CD14-positive monocyte (primary cell): ENCODE measurements at regions not wholly inside any gene's neighbourhood (a gene's known extent, or its start where the extent isn't known, plus 50 kb on each side); places are given as distances from the start of the nearest gene placed in this dataset.
A peak's percentile ranks its signal among the peaks of the same experiment; 100 is the strongest.

ENCODE experiments used
- DNase-seq, 3 donors: peaks; one replicate each; pipeline ENCODE4 v3.0.0-alpha.2; 2011 to 2022
- H2AFZ ChIP-seq: 2 replicates; pipeline ENCODE4 v1.6.0; 2012; ENCODE audit warnings: mild to moderate bottlenecking, low read depth, low read length, inconsistent platforms; ENCODE audit not compliant: insufficient read depth, poor library complexity, severe bottlenecking
- H3K27ac ChIP-seq, 2 donors: 1 replicate in 1 of 2; 2 replicates in 1 of 2; pipeline ENCODE4 v1.5.1; 2012 to 2013; ENCODE audit warnings: low read length in 2 of 2, control low read depth in 1 of 2, inconsistent platforms in 1 of 2, low read depth in 1 of 2, mild to moderate bottlenecking in 1 of 2
- H3K27me3 ChIP-seq, 2 donors: one replicate each; pipeline versions ENCODE4 v1.6.0 to v1.6.1; 2011 to 2013; ENCODE audit warnings: low read length in 2 of 2; ENCODE audit not compliant: control insufficient read depth in 2 of 2, insufficient read depth in 2 of 2
- H3K36me3 ChIP-seq, 2 donors: replicated peaks in 1 of 2; 1 replicate in 1 of 2; 2 replicates in 1 of 2; pipeline versions ENCODE4 v1.5.1 to v1.6.1; 2012 to 2013; ENCODE audit warnings: low read length in 2 of 2, control low read depth in 1 of 2, inconsistent platforms in 1 of 2, mild to moderate bottlenecking in 1 of 2; ENCODE audit not compliant: insufficient read depth in 2 of 2, control insufficient read depth in 1 of 2
- H3K4me1 ChIP-seq, 2 donors: 1 replicate in 1 of 2; 2 replicates in 1 of 2; pipeline versions ENCODE4 v1.5.1 to v1.6.1; 2012 to 2013; ENCODE audit warnings: low read length in 2 of 2, control low read depth in 1 of 2, inconsistent platforms in 1 of 2, mild to moderate bottlenecking in 1 of 2, moderate library complexity in 1 of 2; ENCODE audit not compliant: insufficient read depth in 2 of 2, control insufficient read depth in 1 of 2
- H3K4me2 ChIP-seq: replicated peaks from 2 replicates; pipeline ENCODE3; 2012; ENCODE audit warnings: low read length, moderate library complexity, mild to moderate bottlenecking; ENCODE audit not compliant: poor library complexity, severe bottlenecking; ENCODE audit errors: extremely low read depth
- H3K4me3 ChIP-seq, 3 experiments: fragments of 200-600 bp in 1 of 3; sonication (generic) in 1 of 3; replicated peaks in 1 of 3; 1 replicate in 2 of 3; 2 replicates in 1 of 3; pipeline ENCODE4 v1.5.1; 2011 to 2013; ENCODE audit warnings: low read length in 3 of 3, mild to moderate bottlenecking in 3 of 3, control low read depth in 2 of 3, low read depth in 2 of 3, inconsistent platforms in 1 of 3, moderate library complexity in 1 of 3
- H3K79me2 ChIP-seq: 2 replicates; pipeline ENCODE4 v1.6.0; 2012; ENCODE audit warnings: mild to moderate bottlenecking, control low read depth, inconsistent platforms, low read length, moderate library complexity; ENCODE audit not compliant: insufficient read depth
- H3K9ac ChIP-seq: 2 replicates; pipeline ENCODE4 v1.6.0; 2017; ENCODE audit warnings: low read length, mild to moderate bottlenecking; ENCODE audit not compliant: insufficient read depth, poor library complexity, severe bottlenecking
- H3K9me3 ChIP-seq, 2 donors: replicated peaks in 1 of 2; 1 replicate in 1 of 2; 2 replicates in 1 of 2; pipeline versions ENCODE4 v1.5.1 to v1.6.1; 2012 to 2013; ENCODE audit warnings: low read length in 2 of 2, control low read depth in 1 of 2; ENCODE audit not compliant: control insufficient read depth in 1 of 2, insufficient read depth in 1 of 2
- H4K20me1 ChIP-seq: 2 replicates; pipeline ENCODE4 v1.6.0; 2012; ENCODE audit warnings: mild to moderate bottlenecking, low read length, control low read depth, moderate library complexity; ENCODE audit not compliant: insufficient read depth
- H3K27ac Mint-ChIP-seq, 7 donors: one replicate each; pipeline ENCODE4 v1.8.0; 2020; ENCODE audit warnings: mild to moderate bottlenecking in 7 of 7, mixed read lengths in 7 of 7, moderate library complexity in 6 of 7, inconsistent platforms in 2 of 7
- H3K27me3 Mint-ChIP-seq, 3 donors: one replicate each; pipeline ENCODE4 v1.8.0; 2021 to 2022; ENCODE audit warnings: low read depth in 3 of 3, mild to moderate bottlenecking in 3 of 3, mixed read lengths in 3 of 3, moderate library complexity in 3 of 3, inconsistent platforms in 1 of 3
- H3K36me3 Mint-ChIP-seq, 2 donors: one replicate each; pipeline ENCODE4 v1.8.0; 2020; ENCODE audit warnings: mixed read lengths in 2 of 2, inconsistent platforms in 1 of 2, mild to moderate bottlenecking in 1 of 2
- H3K4me1 Mint-ChIP-seq: one replicate; pipeline ENCODE4 v1.8.0; 2020; ENCODE audit warnings: mild to moderate bottlenecking, mixed read lengths
- H3K4me3 Mint-ChIP-seq, 2 donors: one replicate each; pipeline ENCODE4 v1.8.0; 2020; ENCODE audit warnings: mild to moderate bottlenecking in 2 of 2, mixed read lengths in 2 of 2, moderate library complexity in 1 of 2
- H3K9me3 Mint-ChIP-seq, 7 donors: one replicate each; pipeline ENCODE4 v1.8.0; 2020 to 2022; ENCODE audit warnings: mixed read lengths in 7 of 7, mild to moderate bottlenecking in 6 of 7, moderate library complexity in 6 of 7, inconsistent platforms in 2 of 7
- CTCF ChIP-seq: fragments of 200-600 bp; IDR thresholded peaks from one replicate; pipeline ENCODE4 v1.8.0; 2022; ENCODE audit warnings: antibody characterized with exemption, mild to moderate bottlenecking
- WGBS: methylation state at CpG from one replicate; pipeline ENCODE4 v1.1.5; 2013; ENCODE audit warnings: missing lambda C conversion rate; ENCODE audit not compliant: insufficient coverage; 5-methylcytosine and 5-hydroxymethylcytosine counted together
- intact Hi-C, 2 donors: fragments of 100-400 bp; cut with micrococcal nuclease; formaldehyde crosslinking; loops; one replicate each; pipeline versions ENCODE4 v1.15.0 to v1.15.1; 2023

- H3K9me3 ChIP-seq: peaks cover 43 to 50% of the 10 kb centered on the region in 2 donors
- no peak overlapping the region for H3K4me3 Mint-ChIP-seq
Observed at GRCh38 chr16:51651061-51651466, 500.0 kb upstream of the SALL1 start.

DNA sequence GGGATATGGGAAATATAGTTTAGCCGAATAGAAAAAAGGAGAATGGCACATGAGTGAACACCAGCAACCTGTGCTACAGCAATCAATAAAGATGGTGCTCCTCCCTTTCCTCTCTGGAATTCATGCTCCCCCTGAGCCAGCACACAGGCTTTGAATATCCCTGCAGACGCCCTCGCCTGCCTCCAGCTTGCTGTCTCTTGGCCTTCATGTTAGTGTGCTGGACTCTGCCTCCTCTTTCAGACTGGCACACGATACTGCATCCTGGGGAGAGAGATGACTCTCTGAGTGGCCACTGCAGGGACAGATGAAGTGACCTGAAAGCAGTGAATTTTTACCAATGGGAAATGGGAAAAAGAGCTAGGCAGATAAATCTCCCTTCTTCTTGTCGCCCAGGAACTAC lies 498.6 kb upstream of the SALL1 start:
- Mint-ChIP-seq H3K4me3 (no peak overlapping the region), H3K27me3 (peaks cover 0 to 1% (median 0%) of the 10 kb centered on the region in 3 donors), H3K4me1 (no peaks in the 10 kb centered on the region), H3K36me3 (no peaks in the 10 kb centered on the region), H3K9me3 (peaks cover 11 to 32% (median 24%) of the 10 kb centered on the region in 7 donors), H3K27ac (peak overlapping the region in 1 of 7 donors; percentile 18)
- Histone ChIP-seq H4K20me1 (no peaks in the 10 kb centered on the region), H3K4me2 (no peak overlapping the region), H3K4me3 (no peak overlapping the region), H3K4me1 (no peaks in the 10 kb centered on the region), H3K36me3 (no peaks in the 10 kb centered on the region), H3K27me3 (no peaks in the 10 kb centered on the region), H3K79me2 (no peaks in the 10 kb centered on the region), H3K27ac (no peak overlapping the region), H3K9ac (no peak overlapping the region), H3K9me3 (peaks cover 42 to 50% of the 10 kb centered on the region in 2 donors), H2AFZ (no peak overlapping the region)
- WGBS: 85% methylated on average over 3 of the region's 5 CpGs
- intact Hi-C loops: no loop called here
- no peak for TF ChIP-seq CTCF
- no peak for DNase-seq

More at GRCh38 chr16:51651061-51651466, 500.0 kb upstream of the SALL1 start:
- no peak overlapping the region for H3K27ac ChIP-seq
- WGBS: 29% methylated on average over 14 of the region's 15 CpGs
- H3K36me3 Mint-ChIP-seq: no peaks in the 10 kb centered on the region
- DNase-seq: no peak
- no peak overlapping the region for H3K4me3 ChIP-seq
- H3K27ac Mint-ChIP-seq: no peak overlapping the region
- H3K27me3 Mint-ChIP-seq: peaks cover 0 to 1% (median 0%) of the 10 kb centered on the region in 3 donors
- H3K4me2 ChIP-seq: no peak overlapping the region
- H3K9ac ChIP-seq: no peak overlapping the region
- no peaks in the 10 kb centered on the region for H3K36me3 ChIP-seq
- no peak for TF ChIP-seq CTCF
- H3K4me1 ChIP-seq: no peaks in the 10 kb centered on the region
- no peaks in the 10 kb centered on the region for H3K27me3 ChIP-seq
- peaks cover 15 to 34% (median 24%) of the 10 kb centered on the region in 7 donors for H3K9me3 Mint-ChIP-seq
- intact Hi-C loops: no loop called here
- H3K4me1 Mint-ChIP-seq: no peaks in the 10 kb centered on the region
- no peaks in the 10 kb centered on the region for H4K20me1 ChIP-seq
- no peaks in the 10 kb centered on the region for H3K79me2 ChIP-seq
- no peak overlapping the region for H2AFZ ChIP-seq
